ENCODE measurements at regions not wholly inside any gene's neighbourhood (a gene's known extent, or its start where the extent isn't known, plus 50 kb on each side); places are given as distances from the start of the nearest gene placed in this dataset.

GRCh38 chr20:6704132-6704861, 63.2 kb upstream of the BMP2 start (continued):
- TF ChIP-seq, protein P1, sequence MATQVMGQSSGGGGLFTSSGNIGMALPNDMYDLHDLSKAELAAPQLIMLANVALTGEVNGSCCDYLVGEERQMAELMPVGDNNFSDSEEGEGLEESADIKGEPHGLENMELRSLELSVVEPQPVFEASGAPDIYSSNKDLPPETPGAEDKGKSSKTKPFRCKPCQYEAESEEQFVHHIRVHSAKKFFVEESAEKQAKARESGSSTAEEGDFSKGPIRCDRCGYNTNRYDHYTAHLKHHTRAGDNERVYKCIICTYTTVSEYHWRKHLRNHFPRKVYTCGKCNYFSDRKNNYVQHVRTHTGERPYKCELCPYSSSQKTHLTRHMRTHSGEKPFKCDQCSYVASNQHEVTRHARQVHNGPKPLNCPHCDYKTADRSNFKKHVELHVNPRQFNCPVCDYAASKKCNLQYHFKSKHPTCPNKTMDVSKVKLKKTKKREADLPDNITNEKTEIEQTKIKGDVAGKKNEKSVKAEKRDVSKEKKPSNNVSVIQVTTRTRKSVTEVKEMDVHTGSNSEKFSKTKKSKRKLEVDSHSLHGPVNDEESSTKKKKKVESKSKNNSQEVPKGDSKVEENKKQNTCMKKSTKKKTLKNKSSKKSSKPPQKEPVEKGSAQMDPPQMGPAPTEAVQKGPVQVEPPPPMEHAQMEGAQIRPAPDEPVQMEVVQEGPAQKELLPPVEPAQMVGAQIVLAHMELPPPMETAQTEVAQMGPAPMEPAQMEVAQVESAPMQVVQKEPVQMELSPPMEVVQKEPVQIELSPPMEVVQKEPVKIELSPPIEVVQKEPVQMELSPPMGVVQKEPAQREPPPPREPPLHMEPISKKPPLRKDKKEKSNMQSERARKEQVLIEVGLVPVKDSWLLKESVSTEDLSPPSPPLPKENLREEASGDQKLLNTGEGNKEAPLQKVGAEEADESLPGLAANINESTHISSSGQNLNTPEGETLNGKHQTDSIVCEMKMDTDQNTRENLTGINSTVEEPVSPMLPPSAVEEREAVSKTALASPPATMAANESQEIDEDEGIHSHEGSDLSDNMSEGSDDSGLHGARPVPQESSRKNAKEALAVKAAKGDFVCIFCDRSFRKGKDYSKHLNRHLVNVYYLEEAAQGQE (IDR thresholded peaks at IDR 0.05; ENCODE audit: borderline replicate concordance in 1 of 2, low read depth in 1 of 2, low read length in 2 of 2), result no peak
- peak in 1 of 2 experiments; percentile 63; a peak in 1 of 4 replicates for TF ChIP-seq POLR2A (IDR thresholded peaks at IDR 0.05; ENCODE audit: insufficient read depth in 1 of 2, low read depth in 2 of 2, low read length in 2 of 2)
- no peak for TF ChIP-seq ZNF776 (CRISPR knock-in tag; IDR thresholded peaks at IDR 0.05)
- peak; percentile 87 for TF ChIP-seq ZNF878 (CRISPR knock-in tag; IDR thresholded peaks at IDR 0.05)
- TF ChIP-seq ZNF441 (CRISPR knock-in tag; IDR thresholded peaks at IDR 0.05; ENCODE audit: borderline replicate concordance), result no peak
- peak; percentile 57; the same call in 1 of the 2 replicates for TF ChIP-seq PHF21A (CRISPR knock-in tag; IDR thresholded peaks at IDR 0.05)
- TF ChIP-seq, protein P2, sequence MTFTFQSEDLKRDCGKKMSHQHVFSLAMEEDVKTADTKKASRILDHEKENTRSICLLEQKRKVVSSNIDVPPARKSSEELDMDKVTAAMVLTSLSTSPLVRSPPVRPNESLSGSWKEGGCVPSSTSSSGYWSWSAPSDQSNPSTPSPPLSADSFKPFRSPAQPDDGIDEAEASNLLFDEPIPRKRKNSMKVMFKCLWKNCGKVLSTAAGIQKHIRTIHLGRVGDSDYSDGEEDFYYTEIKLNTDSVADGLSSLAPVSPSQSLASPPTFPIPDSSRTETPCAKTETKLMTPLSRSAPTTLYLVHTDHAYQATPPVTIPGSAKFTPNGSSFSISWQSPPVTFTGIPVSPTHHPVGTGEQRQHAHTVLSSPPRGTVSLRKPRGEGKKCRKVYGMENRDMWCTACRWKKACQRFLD (CRISPR knock-in tag; IDR thresholded peaks at IDR 0.05; ENCODE audit: borderline replicate concordance), result no peak
- TF ChIP-seq, protein P3, sequence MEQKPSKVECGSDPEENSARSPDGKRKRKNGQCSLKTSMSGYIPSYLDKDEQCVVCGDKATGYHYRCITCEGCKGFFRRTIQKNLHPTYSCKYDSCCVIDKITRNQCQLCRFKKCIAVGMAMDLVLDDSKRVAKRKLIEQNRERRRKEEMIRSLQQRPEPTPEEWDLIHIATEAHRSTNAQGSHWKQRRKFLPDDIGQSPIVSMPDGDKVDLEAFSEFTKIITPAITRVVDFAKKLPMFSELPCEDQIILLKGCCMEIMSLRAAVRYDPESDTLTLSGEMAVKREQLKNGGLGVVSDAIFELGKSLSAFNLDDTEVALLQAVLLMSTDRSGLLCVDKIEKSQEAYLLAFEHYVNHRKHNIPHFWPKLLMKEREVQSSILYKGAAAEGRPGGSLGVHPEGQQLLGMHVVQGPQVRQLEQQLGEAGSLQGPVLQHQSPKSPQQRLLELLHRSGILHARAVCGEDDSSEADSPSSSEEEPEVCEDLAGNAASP (CRISPR knock-in tag; IDR thresholded peaks at IDR 0.05; ENCODE audit: borderline replicate concordance), result peak; percentile 68
- TF ChIP-seq, protein P4, sequence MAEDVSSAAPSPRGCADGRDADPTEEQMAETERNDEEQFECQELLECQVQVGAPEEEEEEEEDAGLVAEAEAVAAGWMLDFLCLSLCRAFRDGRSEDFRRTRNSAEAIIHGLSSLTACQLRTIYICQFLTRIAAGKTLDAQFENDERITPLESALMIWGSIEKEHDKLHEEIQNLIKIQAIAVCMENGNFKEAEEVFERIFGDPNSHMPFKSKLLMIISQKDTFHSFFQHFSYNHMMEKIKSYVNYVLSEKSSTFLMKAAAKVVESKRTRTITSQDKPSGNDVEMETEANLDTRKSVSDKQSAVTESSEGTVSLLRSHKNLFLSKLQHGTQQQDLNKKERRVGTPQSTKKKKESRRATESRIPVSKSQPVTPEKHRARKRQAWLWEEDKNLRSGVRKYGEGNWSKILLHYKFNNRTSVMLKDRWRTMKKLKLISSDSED (CRISPR knock-in tag; IDR thresholded peaks at IDR 0.05), result no peak
- TF ChIP-seq ZNF841 (CRISPR knock-in tag; IDR thresholded peaks at IDR 0.05; ENCODE audit: borderline replicate concordance), result no peak
- no peak; the same call in 1 of the 2 replicates for TF ChIP-seq ZNF652 (CRISPR knock-in tag; IDR thresholded peaks at IDR 0.05; ENCODE audit: borderline replicate concordance, low read depth)
- TF ChIP-seq HNF4G (IDR thresholded peaks at IDR 0.05; ENCODE audit: borderline replicate concordance, low read depth, low read length), result no peak
- TF ChIP-seq HNF4G (CRISPR knock-in tag; IDR thresholded peaks at IDR 0.05; ENCODE audit: borderline replicate concordance, low read depth), result no peak
- TF ChIP-seq ARHGAP35 (CRISPR knock-in tag; IDR thresholded peaks at IDR 0.05; ENCODE audit: borderline replicate concordance), result no peak
- no peak for TF ChIP-seq NAIF1 (CRISPR knock-in tag; IDR thresholded peaks at IDR 0.05; ENCODE audit: borderline replicate concordance)
- no peak for TF ChIP-seq SP140L (CRISPR knock-in tag; IDR thresholded peaks at IDR 0.05; ENCODE audit: borderline replicate concordance)
- TF ChIP-seq ZNF747 (CRISPR knock-in tag; IDR thresholded peaks at IDR 0.05; ENCODE audit: borderline replicate concordance), result no peak
- TF ChIP-seq MED1 (CRISPR knock-in tag; IDR thresholded peaks at IDR 0.05), result peak; percentile 68
- TF ChIP-seq NCOA1 (CRISPR knock-in tag; IDR thresholded peaks at IDR 0.05), result no peak
- no peak for TF ChIP-seq ZNF691 (CRISPR knock-in tag; IDR thresholded peaks at IDR 0.05; ENCODE audit: borderline replicate concordance, low read depth)
